ENCODE measurements at regions not wholly inside any gene's neighbourhood (a gene's known extent, or its start where the extent isn't known, plus 50 kb on each side); places are given as distances from the start of the nearest gene placed in this dataset.
"Not testable (repeated sequence)": the region's sequence is repeated elsewhere in the genome, so short reads cannot be mapped to it uniquely, and the experiment has no call there.

DNA sequence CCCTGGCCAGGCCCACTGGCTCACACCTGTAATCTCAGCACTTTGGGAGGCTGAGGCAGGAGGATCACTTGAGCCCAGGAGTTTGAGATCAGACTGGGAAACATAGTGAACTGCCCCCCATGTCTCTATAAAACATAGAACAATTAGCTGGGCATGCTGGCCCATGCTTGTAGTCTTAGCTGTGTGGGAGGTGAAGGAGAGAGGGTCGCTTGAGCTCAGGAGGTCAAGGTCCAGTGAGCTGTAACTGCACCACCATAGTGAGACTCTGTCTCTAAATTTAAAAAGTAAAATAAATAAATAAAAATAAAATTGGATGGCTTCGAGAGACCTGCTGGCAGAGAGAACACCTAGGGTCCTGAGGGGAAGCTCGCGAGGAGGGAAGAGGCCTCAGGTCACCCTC is 69.9 kb upstream of the PARD3 start:
- no peak overlapping the region for H3K9ac ChIP-seq
- H3K36me3 ChIP-seq (ENCODE audit: control insufficient read depth, insufficient read depth, low read length), result no peaks in the 10 kb centered on the region
- no peaks in the 10 kb centered on the region for H3K79me2 ChIP-seq
- no peaks in the 10 kb centered on the region for H3K27me3 ChIP-seq (ENCODE audit: control insufficient read depth, insufficient read depth, low read length)
- H2AFZ ChIP-seq, result no peak overlapping the region
- H3K27ac ChIP-seq, result no peak overlapping the region
- no peaks in the 10 kb centered on the region for H3K4me1 ChIP-seq
- H3K4me2 ChIP-seq (ENCODE audit: low read length), result no peak overlapping the region
- TF ChIP-seq, protein P1, sequence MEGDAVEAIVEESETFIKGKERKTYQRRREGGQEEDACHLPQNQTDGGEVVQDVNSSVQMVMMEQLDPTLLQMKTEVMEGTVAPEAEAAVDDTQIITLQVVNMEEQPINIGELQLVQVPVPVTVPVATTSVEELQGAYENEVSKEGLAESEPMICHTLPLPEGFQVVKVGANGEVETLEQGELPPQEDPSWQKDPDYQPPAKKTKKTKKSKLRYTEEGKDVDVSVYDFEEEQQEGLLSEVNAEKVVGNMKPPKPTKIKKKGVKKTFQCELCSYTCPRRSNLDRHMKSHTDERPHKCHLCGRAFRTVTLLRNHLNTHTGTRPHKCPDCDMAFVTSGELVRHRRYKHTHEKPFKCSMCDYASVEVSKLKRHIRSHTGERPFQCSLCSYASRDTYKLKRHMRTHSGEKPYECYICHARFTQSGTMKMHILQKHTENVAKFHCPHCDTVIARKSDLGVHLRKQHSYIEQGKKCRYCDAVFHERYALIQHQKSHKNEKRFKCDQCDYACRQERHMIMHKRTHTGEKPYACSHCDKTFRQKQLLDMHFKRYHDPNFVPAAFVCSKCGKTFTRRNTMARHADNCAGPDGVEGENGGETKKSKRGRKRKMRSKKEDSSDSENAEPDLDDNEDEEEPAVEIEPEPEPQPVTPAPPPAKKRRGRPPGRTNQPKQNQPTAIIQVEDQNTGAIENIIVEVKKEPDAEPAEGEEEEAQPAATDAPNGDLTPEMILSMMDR (IDR thresholded peaks at IDR 0.05), result no peak
- H3K9me3 ChIP-seq (ENCODE audit: control insufficient read depth, low read length), result no peaks in the 10 kb centered on the region
- H3K4me3 ChIP-seq (ENCODE audit: low read depth, low read length), result no peak overlapping the region

DNA sequence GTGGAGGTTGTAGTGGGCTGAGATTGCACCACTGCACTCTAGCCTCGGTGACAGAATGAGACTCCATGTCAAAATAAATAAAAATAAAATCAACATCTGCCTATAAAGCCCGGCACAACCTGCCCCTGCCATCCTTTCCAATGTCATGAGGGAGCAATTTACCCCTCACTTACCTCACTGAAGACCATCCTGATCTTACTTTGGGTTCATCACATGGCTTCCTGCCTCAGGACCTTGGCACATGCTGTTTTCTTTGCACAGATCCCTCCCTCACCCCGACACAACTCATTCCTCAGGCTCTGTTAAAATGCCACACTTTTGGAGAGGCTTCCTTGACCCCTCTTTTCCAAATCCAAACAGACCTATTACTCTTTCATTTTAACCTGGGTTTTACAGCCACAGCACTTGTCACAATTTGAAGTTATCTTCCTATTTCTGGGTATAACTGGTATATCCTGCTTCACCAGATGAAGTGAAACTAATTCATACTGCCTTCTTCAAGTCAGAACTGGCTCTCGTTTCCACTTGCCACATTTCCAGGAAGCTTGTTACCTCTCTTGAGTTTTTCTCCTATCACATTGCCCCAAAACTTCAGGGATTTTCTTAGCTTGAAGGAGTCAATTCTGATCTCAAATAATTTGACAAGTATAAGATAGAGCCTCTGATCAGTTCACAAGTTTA is 69.3 kb upstream of the PARD3 start:
- no peaks in the 10 kb centered on the region for H3K4me1 ChIP-seq
- H3K4me3 ChIP-seq (ENCODE audit: low read depth, low read length), result no peak overlapping the region
- TF ChIP-seq, protein P1 (IDR thresholded peaks at IDR 0.05), result no peak
- no peak overlapping the region for H3K9ac ChIP-seq
- H3K4me2 ChIP-seq (ENCODE audit: low read length), result no peak overlapping the region
- no peaks in the 10 kb centered on the region for H3K27me3 ChIP-seq (ENCODE audit: control insufficient read depth, insufficient read depth, low read length)
- H2AFZ ChIP-seq, result no peak overlapping the region
- H3K36me3 ChIP-seq (ENCODE audit: control insufficient read depth, insufficient read depth, low read length), result no peaks in the 10 kb centered on the region
- H3K27ac ChIP-seq, result no peak overlapping the region
- H3K9me3 ChIP-seq (ENCODE audit: control insufficient read depth, low read length), result no peaks in the 10 kb centered on the region
- no peaks in the 10 kb centered on the region for H3K79me2 ChIP-seq

DNA sequence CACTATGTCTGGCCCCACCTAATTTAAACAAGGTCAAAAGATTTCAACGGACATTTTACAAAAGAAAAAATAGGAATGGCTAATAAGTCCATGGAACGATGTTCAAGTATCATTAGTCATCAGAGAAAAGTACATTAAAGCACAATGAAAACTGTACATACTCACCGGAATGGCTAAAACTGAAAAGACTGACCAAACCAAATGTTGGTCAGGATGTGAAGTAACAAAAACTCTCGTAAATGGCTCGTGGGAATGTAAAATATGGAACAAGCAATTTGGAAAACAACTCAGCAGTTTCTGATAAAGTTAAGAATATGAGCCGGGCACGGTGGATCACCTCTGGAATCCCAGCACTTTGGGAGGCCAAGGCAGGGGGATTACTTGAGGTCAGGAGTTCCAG is 65.7 kb upstream of the PARD3 start:
- H3K27me3 ChIP-seq (ENCODE audit: control insufficient read depth, insufficient read depth, low read length), result no peaks in the 10 kb centered on the region
- H3K79me2 ChIP-seq, result no peaks in the 10 kb centered on the region
- H3K9me3 ChIP-seq (ENCODE audit: control insufficient read depth, low read length), result no peaks in the 10 kb centered on the region
- no peak overlapping the region for H3K4me3 ChIP-seq (ENCODE audit: low read depth, low read length)
- no peak overlapping the region for H2AFZ ChIP-seq
- H3K27ac ChIP-seq, result no peak overlapping the region
- H3K9ac ChIP-seq, result no peak overlapping the region
- H3K4me1 ChIP-seq, result no peaks in the 10 kb centered on the region
- no peaks in the 10 kb centered on the region for H3K36me3 ChIP-seq (ENCODE audit: control insufficient read depth, insufficient read depth, low read length)
- H3K4me2 ChIP-seq (ENCODE audit: low read length), result no peak overlapping the region
- TF ChIP-seq, protein P1 (IDR thresholded peaks at IDR 0.05), result no peak

DNA sequence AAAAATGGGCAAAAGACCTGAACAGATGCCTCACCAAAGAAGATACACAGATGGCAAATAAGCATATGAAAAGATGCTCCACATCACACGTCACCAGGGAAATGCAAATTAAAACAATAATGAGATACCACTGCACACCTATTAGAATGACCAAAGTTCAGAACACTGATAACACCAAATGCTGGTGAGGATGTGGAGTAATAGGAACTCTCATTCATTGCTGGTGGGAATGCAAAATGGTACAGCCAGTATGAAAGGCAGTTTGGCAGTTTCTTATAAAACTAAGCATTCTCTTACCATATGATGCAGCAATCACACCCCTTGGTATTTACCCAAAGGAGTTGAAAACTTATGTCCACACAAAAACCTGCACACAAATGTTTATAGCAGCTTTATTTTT is 63.6 kb upstream of the PARD3 start:
- H3K9me3 ChIP-seq (ENCODE audit: control insufficient read depth, low read length); H3K4me3 ChIP-seq (ENCODE audit: low read depth, low read length): not testable (repeated sequence)

DNA sequence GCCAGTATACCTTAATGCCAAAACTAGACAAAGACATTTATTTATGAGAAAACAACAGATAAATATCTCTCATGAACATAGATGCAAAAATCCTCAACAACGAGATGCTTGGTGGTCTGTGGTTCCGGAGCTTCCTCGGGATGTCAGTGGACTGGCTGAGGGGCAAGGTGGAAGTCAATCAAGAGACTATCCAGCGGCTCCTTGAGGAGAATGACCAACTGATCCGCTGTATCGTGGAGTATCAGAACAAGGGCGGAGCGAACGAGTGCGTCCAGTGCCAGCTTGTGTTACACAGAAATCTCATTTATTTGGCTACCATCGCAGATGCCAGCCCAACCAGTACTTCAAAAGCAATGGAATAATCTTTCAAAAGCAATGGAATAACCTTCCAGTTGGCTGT is 60.0 kb upstream of the PARD3 start:
- Histone ChIP-seq H2AFZ (no peak overlapping the region), H3K9me3 (ENCODE audit: control insufficient read depth, low read length) (no peaks in the 10 kb centered on the region), H3K27ac (no peak overlapping the region), H3K9ac (no peak overlapping the region), H3K4me2 (ENCODE audit: low read length) (no peak overlapping the region), H3K4me1 (no peaks in the 10 kb centered on the region), H3K36me3 (ENCODE audit: control insufficient read depth, insufficient read depth, low read length) (no peaks in the 10 kb centered on the region), H3K4me3 (ENCODE audit: low read depth, low read length) (no peak overlapping the region), H3K79me2 (no peaks in the 10 kb centered on the region), H3K27me3 (ENCODE audit: control insufficient read depth, insufficient read depth, low read length) (no peaks in the 10 kb centered on the region)
- TF ChIP-seq, protein P1 (IDR thresholded peaks at IDR 0.05), result no peak

More for the DNA sequence above, 63.6 kb upstream of the PARD3 start:
- H3K4me2 ChIP-seq (ENCODE audit: low read length); H3K4me1 ChIP-seq; H2AFZ ChIP-seq; H3K27ac ChIP-seq; H3K36me3 ChIP-seq (ENCODE audit: control insufficient read depth, insufficient read depth, low read length); H3K9ac ChIP-seq; H3K79me2 ChIP-seq; H3K27me3 ChIP-seq (ENCODE audit: control insufficient read depth, insufficient read depth, low read length): not testable (repeated sequence)
